NOMO-1 treated with DMSO at 0.1 percent for 48 hours (cell line): ENCODE measurements at regions not wholly inside any gene's neighbourhood (a gene's known extent, or its start where the extent isn't known, plus 50 kb on each side); places are given as distances from the start of the nearest gene placed in this dataset.
A peak's percentile ranks its signal among the peaks of the same experiment; 100 is the strongest.

Experiments
- DNase-seq: peaks from one replicate; lab custom pipeline; 2025; ENCODE audit not compliant: unreplicated experiment; lab: John Stamatoyannopoulos, UW

DNA sequence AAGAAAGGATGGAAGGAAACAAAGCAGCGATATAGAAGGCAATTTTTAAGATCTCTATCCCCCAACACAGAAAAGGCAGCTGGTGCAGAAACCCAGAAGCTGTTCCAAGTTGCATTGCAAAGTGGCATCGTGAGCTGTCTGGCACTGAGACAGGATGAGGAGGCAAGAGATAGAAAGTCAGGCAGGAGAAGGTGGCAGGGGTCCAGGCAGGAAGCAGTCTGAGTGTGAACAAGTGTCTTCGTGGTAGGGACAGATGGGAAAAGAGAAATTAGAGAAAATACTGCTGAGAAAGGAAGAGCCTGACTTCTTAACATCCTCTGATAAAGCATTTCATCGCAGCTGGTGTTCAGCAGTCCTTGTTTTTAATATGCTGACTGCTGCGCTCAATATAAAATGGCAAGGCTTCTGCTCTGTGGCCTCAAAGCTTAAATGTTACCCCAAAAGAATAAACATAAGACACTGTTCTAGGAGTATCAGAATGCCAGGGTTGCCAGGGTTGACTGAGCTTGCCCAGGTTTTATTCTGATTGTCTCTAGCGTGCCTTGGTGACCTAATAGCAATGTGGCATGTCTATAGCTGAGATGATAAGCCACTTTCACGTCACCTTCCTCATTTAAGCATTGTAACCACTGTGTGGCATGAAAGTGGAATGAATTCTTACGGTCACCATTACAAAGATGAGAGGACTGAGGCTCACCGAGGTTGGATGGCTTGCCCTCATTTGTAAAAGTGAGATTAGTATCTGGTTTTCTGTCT, 397.6 kb downstream of the NUAK1 start:
- DNase-seq, result no peak

DNA sequence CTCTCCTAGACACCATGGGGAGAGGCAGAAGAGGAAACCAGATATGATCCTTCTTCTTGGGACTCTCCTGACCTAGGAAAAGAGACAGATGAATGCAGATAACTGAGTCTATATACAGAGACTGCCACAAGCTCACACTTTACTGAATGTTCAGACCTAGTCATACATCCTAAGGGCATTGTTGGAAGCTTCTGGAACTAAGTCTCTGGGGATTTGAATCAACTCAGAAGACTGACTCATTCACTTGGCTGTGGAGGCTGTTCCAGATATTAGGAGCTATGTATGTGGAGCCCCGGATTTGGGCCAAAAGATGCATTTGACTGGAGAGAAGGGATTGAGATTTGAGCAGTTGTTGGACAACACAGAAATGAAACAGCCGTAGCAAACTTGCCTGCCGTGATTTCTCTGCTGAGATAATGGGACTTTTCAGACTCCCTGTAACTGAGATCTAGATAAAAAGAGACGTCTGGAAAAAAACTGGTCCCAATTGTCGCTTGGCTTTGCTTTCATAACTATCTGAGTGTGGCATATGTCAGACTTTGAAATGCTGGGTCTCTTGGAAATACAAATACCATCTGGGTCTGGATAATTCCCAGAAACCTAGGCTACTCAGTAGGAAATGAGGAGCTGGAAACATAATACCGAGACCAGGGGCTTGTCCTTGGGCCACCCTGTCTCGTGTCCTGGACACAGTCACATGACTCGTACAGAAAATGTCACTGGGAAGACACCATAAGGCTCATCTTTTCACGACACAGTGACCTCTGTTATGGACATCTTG, 396.8 kb downstream of the NUAK1 start:
- no peak for DNase-seq

DNA sequence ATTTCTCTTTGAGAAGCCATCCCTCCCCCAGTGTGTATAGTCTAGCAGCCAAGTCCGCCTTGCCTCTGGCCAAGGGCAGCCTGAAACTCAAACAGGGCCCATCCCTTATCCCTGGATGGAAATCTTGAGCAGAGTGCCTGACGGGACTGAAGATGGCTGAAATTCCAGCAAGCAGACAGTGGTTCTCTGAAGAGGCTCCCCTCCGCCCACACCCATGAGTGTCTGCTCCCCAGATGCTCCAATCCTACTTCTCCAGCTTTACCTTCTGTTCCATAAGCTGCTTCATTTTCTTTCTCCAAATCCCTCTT, 396.2 kb downstream of the NUAK1 start:
- no peak for DNase-seq

DNA sequence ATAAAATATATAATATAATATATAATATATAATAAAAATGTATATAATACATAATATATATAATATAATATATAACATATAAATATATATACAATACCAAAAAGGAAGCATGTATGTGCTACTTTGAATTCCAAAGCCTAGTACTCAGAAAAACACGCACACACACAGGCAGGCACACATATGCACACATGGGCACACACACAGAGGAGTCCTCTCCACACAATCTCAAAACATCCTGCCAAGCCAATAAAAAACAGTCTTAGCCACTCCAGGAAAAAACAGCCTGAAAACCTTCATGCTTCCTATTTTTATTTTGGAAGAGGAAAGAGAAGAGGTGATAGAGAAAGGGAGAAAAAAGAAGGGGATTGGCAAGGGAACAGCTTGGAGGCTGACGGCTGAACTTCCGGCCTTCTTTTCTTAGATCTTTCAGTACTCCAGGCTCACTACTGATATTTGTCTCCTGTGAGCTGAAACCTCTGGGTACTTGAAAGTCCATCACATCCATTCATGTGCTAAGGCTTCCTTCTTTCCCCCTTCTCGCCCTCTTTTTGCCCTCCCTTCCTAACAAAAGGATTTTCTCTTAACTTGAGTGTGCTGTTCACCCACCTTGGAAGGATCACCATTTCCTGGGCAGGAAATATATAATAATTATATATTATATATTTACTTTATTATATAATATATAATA, 394.2 kb downstream of the NUAK1 start:
- no peak for DNase-seq

DNA sequence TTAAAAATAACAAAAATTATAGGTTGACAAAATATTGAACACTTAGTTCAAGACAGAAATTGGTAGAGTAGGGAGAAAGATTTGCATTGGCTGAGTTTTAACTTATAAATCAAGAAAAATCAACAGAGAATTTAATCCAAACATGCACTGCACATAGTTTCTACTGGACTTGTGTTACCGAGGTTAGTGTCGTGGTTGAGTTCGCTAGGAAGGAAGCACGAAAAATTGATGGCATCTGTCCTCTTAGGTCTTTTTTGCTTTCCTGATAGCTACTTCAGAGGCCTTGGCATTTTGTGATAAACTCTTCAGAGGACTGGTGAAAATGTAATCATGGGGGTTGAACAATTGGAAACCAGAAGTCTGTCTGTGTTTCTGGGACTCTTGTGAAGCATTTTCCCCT, 392.9 kb downstream of the NUAK1 start:
- DNase-seq, result no peak

DNA sequence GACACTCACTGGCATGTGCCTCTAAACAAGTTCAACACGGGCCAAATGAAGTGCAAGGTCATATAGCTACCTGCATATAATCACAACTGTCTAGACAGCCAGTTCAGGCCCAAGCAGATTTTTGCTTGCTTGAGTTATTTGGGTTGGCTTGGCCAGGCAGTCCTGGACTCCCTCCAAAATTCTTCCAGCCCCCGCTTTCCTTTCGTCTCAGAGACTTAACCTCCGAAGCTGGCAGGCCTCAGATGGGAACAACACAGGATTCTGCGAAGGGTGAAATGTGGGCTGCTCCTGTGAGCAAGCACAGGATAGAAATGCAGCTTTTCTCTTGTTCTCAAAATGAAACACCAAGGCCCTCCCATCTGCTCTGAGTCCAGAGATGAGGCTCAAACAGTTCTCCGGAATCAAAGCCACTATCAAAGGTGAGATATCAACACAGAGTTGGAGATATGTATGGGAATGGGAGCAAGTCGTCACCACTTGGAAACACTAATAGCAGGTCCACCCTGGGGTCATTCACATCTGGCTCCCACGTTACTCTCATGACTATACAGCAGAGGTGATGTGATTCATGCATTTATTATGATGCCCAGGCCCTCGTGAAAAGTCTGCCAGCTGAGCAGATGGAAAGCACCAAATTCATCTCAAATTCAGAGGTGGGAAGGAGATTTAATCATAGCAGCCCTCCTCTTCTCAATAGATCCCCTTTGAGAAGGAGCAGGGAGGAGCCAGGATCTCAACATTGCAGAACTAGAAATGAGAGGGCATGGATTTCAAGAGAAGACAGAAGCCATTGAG, 389.8 kb downstream of the NUAK1 start:
- DNase-seq, result no peak

DNA sequence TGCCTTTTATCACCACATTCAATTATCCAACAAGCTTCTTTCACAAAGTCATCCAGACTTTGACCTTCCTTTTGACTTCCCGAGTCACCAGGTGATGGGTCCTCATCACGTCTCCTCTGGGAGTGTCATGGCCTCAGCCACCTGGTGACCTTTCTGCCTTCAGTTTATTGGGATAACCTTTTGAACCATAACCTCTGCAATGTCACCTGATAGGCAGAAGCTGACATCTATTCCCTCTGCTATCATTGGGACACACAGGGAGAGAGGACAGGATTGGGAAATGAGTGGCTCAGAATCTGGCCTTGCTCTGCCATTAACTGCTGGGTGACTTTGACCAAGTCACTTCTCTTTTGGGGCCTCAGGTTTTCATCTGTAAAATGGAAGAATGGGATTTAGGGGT, 388.7 kb downstream of the NUAK1 start:
- no peak for DNase-seq

DNA sequence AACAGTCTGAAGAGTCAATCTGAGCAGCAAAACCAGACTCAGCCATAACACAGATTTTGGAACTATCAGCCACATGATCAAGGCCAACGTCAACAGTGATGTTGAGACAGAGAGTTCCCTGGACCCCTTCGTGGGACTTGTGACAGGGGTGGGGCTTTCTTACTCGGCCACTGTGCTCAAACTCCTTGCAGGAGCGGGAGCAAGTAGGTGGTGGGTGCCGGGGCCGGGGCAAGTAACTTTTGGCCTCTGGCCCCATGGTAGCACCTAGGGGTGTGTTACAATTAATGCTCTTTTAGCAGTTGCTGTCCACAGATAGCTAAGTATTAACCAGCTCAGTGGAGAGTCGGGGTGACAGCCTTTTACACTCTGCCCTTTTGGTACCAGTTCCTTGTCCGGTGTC, 384.4 kb downstream of the NUAK1 start:
- DNase-seq, result no peak

DNA sequence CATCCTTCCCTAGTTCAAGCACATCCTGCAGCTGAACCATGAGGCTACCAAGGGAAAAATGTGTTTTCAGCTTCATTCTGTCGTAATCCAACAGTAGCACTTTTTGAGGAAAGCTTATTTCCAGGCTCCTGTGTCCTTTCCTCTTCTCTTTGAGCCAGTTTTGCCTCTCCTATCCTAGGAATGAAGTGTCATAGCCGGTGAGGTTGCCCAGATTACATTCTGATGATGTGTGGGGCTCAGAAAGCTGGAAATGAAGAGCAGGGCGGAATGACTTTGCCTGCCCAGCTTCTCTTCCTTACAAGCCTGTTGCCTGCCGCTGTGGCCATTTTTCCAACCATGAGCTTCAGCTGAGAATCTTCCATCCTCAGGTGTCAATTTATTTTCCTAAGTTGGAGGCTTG, 381.8 kb downstream of the NUAK1 start:
- no peak for DNase-seq

DNA sequence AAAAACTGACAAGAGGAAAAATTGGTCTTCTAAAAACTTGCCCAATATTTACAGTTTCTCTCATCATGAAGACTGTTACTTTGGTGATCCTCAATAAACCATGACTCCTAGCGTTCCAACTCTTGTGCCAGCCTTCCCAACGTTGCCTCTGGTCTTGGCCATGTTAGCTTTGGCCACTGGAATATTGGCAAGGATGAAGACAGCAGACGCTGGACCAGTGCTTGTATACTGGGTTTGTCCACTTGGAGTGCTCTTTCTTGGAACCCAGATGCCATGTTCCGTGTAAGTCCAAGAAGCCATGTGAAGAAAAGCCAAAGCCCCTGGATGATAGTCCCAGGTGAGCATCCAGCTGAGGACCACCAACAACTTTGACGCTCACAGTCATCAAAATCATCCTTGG, 379.6 kb downstream of the NUAK1 start:
- DNase-seq, result no peak

DNA sequence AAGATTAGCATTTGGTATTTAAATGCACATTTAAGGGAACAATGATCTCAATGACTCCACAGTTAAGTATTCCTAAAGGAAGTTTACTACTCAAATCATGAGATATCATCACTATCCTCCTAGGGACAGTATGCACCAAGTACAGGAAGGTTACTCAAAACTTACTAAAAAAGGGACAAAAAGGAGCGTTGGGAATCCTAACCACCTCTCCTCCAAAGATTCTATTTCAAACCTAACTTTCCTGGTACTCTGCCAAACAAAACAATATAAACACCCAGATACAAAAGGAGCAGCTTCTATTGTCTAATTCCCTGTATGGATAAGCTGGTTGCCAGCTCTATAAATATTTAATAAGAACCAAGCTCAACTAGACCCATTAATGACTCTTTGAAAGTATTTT, 377.7 kb downstream of the NUAK1 start:
- no peak for DNase-seq

DNA sequence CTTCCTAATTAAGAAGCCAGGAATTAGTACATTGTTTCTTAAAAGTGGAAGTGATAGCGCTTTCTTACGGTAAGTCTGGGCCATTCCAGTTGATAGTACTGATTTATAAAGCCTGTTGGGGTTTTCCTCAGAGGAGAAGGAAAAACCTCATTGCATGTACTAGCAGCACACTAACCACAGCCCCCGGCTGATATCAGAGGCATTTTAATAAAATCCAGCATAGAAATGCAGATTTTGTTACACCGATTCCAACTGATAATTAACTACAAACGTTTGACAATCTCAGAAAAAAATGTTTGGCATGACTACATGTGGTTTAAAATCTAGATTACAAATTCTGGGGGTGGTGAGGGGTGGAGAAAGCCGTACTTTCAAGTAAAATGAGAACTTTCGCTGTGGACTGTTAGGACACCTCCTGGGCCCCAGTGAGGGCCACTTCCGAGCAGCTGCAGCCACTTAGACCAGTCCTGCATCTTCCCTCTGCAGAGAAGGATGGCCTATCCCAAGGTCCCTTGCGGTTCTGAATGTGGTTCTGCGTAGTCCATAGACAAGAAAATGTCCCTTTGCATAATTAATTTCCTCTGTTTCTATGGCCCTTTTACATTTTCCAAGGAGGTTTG, 374.4 kb downstream of the NUAK1 start:
- DNase-seq, result no peak

DNA sequence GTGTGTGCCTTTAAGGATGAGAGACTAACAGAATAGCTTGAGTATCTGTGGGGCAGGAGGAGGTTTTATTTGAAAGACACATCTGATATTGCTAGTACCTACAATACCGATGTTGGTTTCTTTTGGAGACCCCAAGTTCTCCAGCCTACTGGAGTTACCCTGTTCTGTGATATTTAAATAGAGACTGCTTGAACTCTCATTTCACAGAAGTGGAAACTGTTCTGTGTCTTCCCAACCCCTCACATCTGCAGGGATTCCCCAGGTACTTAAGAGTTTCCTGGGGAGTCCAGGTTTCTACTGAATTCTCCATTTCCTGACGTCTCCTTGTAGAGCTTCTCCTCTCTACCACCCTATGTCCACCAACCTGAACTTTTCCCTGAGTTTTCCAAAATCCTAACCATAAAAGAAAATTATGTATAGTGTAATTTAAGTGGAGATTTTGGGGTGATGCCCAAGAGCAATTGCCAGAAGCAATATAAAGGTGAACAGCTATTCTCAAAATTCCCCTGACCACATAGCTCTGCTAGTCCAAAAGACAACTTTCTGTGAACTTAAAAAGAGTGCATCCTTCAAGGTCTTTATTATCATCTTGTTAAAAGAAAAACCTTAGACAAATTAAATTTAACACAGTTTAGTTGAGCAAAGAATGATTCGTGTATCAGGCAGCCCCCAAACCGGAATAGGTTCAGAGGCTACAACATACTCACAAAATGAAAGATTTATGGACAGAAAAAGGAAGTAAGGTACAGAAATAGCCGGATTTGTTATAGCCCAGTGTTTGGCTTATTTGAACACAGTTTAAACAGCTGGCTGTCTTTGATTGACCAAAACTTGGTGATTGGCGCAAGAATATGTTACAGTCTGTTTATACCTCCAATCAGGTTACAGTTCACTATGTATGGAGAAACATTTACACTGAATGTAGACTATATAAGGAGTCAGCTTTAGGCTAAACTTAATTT, 373.4 kb downstream of the NUAK1 start:
- peak; percentile 87 for DNase-seq

DNA sequence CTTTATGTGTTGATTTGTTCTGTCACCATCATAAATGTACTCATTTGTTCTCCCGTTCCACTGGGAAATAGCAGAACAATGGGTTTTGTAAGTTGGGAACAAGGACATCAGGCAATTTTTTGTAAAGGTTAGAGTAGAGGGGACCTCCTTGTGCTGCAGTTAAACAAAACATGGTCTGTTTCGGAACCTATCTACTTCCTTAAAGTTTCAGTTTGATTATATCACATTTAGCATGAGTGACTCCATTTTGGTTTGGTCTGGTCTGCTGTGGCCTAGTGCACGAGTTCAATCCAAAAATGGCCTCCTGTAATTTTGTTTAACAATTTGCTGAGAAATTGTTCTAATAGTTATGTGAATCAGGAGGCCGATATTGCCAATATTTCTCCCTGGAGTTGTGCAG, 372.7 kb downstream of the NUAK1 start:
- no peak for DNase-seq

DNA sequence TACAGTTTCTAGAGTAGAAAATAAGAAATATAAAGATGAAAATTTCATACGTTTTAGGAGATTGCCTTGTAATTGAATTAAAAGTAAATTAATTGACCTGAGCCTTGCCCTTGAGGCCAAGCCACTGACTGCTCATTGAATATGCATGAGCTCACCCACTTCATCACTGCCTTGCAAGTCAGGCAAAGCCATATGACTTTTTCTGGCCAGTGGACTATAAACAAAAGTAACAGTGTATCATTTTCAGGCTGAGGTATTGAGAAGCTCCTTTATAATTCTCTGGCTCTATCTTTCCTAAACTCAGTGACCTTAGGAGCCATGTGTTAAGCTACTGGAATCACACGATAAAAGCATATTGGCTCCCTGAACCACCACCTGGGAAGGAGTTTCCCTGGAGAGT, 369.3 kb downstream of the NUAK1 start:
- DNase-seq, result no peak

DNA sequence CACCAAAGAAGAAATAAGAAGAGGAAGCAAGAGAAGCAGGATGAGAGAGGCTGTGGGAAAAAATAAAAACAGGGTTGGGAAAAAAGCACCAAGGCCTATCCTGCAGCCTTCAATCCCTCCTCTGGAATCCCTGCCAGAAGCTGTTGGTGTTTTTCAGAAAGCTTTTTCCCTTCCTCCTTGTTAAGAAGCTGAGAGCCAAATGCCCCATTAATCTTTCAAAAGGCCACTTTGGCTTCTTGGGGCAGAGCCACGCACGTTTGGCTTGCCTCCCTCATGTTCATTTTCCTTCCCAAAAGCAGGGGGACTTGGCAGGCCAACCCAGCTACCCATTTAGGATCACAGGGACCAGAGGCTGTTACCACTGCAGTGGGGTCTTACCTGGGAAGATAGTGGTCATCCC, 365.3 kb downstream of the NUAK1 start:
- DNase-seq, result no peak

DNA sequence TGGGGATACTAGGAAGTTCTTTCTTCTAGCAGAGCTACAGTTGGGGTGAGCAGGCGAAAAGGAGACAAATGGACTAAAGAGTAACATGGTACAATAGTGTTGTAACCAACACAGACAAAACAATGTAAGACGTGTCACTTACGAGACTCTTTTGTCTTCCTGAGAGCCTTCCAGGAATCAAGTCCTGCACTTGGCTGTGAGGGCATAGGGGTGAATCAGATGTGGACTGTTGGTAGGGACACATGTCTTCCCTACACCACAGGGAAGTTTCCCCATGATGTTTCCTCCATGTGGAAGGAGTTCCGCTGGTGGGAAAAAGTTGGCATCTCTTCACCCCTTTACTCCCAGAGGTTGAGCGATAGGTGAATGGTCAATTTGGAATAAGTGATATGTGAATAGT, 364.7 kb downstream of the NUAK1 start:
- no peak for DNase-seq

DNA sequence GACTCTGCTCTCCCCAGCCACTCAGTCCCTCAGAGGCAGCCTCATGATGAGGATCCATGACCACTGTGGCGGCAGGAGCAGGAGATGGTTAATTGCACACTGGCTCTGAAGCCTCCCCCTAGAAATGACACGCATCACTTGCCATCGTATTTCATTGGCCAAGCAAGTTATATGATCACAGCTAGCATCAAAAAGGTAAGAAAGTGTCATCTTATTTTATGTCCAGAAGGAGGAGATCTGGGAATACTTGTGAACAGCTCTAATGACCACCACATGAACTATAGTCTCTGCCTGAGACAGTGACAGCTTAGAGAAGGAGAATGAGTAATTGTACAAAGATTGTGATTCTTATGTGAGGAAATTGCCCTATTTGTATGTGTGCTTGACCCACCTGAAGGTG, 363.4 kb downstream of the NUAK1 start:
- no peak for DNase-seq

DNA sequence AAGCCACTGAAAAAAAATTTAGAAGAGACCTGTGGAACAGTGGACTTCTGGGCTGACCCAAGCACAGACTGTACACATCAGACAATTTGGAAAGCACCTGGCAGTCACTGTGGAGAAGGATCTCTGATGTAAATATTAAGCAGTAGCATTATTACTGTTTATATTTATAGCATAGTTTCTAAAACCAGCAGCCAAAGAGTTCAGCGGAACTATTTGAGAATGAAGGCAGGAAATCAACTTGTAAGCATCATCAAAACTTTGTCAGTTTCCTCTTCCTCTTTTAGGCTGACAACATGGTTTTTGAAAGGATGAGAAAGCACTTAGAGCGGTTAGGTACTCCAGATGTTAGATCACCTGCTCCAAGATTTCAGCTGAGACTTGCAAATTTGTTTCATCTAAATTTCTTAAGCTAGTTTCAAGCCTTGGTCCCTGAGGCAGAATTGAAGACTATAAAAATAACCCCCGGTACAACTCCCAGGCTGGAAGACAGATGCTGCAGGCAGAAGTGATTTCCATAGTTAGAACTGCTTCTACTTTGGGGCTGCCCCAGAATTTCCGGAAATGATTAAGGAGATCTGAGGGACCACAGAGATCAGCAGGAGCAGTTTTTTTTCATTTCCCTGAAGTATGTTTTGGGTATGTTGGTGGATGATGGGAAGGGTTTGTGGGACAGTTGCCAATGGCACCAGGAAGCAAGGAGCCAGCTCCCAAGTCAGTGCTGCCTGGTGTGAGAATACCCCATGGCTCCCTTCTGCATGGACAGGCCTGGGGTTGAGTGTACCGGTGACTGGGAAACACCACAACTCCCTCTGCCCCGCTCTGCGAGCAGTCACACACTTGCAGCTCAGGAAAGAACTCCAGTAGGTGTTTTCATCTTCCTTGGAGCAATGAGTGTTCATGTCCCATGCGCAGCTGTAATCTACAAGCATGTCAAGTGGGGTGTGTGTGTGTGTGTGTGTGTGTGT, 354.5 kb downstream of the NUAK1 start:
- DNase-seq, result peak; percentile 84
